ENCODE measurements at regions not wholly inside any gene's neighbourhood (a gene's known extent, or its start where the extent isn't known, plus 50 kb on each side); places are given as distances from the start of the nearest gene placed in this dataset.

- no peaks in the 10 kb centered on the region for H3K9me2 ChIP-seq (replicated peaks; ENCODE audit: insufficient read depth)
- H3K9me3 ChIP-seq (ENCODE audit: low read depth): no peaks in the 10 kb centered on the region
- DNase-seq (ENCODE audit: low spot score): no peak
- no peaks in the 10 kb centered on the region for H3K27me3 ChIP-seq
- no peaks in the 10 kb centered on the region for H3K4me1 ChIP-seq (ENCODE audit: insufficient read depth)
- H3K4me2 ChIP-seq: no peak overlapping the region
- no peaks in the 10 kb centered on the region for H4K20me1 ChIP-seq (ENCODE audit: insufficient read depth, poor library complexity, severe bottlenecking)
- H3K79me2 ChIP-seq: no peaks in the 10 kb centered on the region
- TF ChIP-seq EZH2phosphoT487 (IDR thresholded peaks at IDR 0.05; ENCODE audit: low read depth, severe bottlenecking, unreplicated experiment) (no peak), EZH2 (IDR thresholded peaks at IDR 0.05; ENCODE audit: borderline replicate concordance) (no peak), CTCF (IDR thresholded peaks at IDR 0.05; ENCODE audit: poor library complexity) (no peak)
- no peak overlapping the region for H2AFZ ChIP-seq
- no peaks in the 10 kb centered on the region for H3K36me3 ChIP-seq (replicated peaks; ENCODE audit: insufficient read depth, low read depth)
- H3K4me3 ChIP-seq: no peak overlapping the region
- WGBS (ENCODE audit: low lambda C conversion rate, missing lambda C conversion rate): 59% methylated on average over 3 of the region's 3 CpGs
- H3K27ac ChIP-seq: no peak overlapping the region
Measured at GRCh38 chr13:40023595-40024203, 368.2 kb downstream of the COG6 start.

- Histone ChIP-seq H3K27ac (no peak overlapping the region), H3K9me3 (ENCODE audit: low read depth) (no peaks in the 10 kb centered on the region), H3K27me3 (no peaks in the 10 kb centered on the region), H3K4me1 (ENCODE audit: insufficient read depth) (no peaks in the 10 kb centered on the region), H3K4me3 (no peak overlapping the region), H3K4me2 (no peak overlapping the region), H4K20me1 (ENCODE audit: insufficient read depth, poor library complexity, severe bottlenecking) (no peaks in the 10 kb centered on the region), H2AFZ (no peak overlapping the region), H3K79me2 (no peaks in the 10 kb centered on the region), H3K36me3 (replicated peaks; ENCODE audit: insufficient read depth, low read depth) (no peaks in the 10 kb centered on the region), H3K9me2 (replicated peaks; ENCODE audit: insufficient read depth) (no peaks in the 10 kb centered on the region)
- 96% methylated on average over 3 of the region's 3 CpGs for WGBS (ENCODE audit: low lambda C conversion rate, missing lambda C conversion rate)
- no peak for TF ChIP-seq CTCF (IDR thresholded peaks at IDR 0.05; ENCODE audit: poor library complexity)
- DNase-seq (ENCODE audit: low spot score): no peak
Measured at GRCh38 chr13:40024204-40024966, 368.9 kb downstream of the COG6 start.

DNA sequence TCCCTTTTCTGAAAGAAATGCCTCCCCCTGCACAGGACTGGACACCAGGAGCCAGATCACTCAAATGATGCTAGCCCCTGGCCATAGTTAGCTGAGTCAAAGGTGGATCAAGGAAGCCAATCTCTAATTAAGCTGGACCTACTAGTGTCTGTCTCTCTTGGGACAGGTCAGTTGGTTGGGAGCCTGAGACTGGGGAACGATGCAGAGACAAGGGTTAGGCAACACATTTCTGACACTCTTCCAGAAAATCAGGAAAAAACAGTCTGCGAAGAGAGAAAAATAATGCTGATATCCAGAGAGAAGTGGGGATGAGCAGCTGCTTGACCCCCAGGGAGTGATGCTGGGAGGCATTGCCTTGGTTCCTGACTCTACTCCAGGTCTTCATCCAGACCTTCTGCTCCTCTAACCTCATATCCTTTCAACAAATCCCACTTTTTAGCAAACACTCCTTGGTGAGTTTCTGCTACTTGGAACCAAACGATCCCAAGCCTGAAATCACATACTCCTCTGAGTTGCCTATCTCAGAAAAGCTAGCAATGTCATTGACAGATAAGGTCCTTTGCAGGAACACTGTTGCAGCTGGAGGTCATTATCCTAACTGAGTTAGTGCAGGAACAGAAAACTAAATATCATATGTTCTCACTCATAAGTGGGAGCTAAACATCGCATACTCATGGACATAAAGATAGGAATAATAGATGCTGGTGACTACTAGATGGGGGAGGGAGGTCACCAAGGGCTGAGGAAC, 369.7 kb downstream of the COG6 start:
- WGBS (ENCODE audit: low lambda C conversion rate, missing lambda C conversion rate): 79% methylated on average over 4 of the region's 4 CpGs

More for the DNA sequence above, 369.7 kb downstream of the COG6 start:
- H3K27me3 ChIP-seq: no peaks in the 10 kb centered on the region
- no peak overlapping the region for H3K4me2 ChIP-seq
- no peaks in the 10 kb centered on the region for H3K9me3 ChIP-seq (ENCODE audit: low read depth)
- no peak overlapping the region for H2AFZ ChIP-seq
- no peaks in the 10 kb centered on the region for H4K20me1 ChIP-seq (ENCODE audit: insufficient read depth, poor library complexity, severe bottlenecking)
- H3K4me3 ChIP-seq: no peak overlapping the region
- no peak for DNase-seq (ENCODE audit: low spot score)
- TF ChIP-seq CTCF (IDR thresholded peaks at IDR 0.05; ENCODE audit: poor library complexity) (no peak), EZH2phosphoT487 (IDR thresholded peaks at IDR 0.05; ENCODE audit: low read depth, severe bottlenecking, unreplicated experiment) (no peak), EZH2 (IDR thresholded peaks at IDR 0.05; ENCODE audit: borderline replicate concordance) (no peak)
- no peaks in the 10 kb centered on the region for H3K79me2 ChIP-seq
- no peaks in the 10 kb centered on the region for H3K36me3 ChIP-seq (replicated peaks; ENCODE audit: insufficient read depth, low read depth)
- no peak overlapping the region for H3K27ac ChIP-seq
- H3K9me2 ChIP-seq (replicated peaks; ENCODE audit: insufficient read depth): no peaks in the 10 kb centered on the region
- H3K4me1 ChIP-seq (ENCODE audit: insufficient read depth): no peaks in the 10 kb centered on the region
